ENCODE measurements at regions not wholly inside any gene's neighbourhood (a gene's known extent, or its start where the extent isn't known, plus 50 kb on each side); places are given as distances from the start of the nearest gene placed in this dataset.

GRCh38 chr5:136620621-136621020 lies 255.3 kb upstream of the TRPC7 start:
- no peak overlapping the region for H3K27ac Mint-ChIP-seq (ENCODE audit: unreplicated experiment)
- no peaks in the 10 kb centered on the region for H3K9me3 Mint-ChIP-seq (ENCODE audit: unreplicated experiment)
- TF ChIP-seq CTCF (IDR thresholded peaks at IDR 0.05), result no peak
- no peaks in the 10 kb centered on the region for H3K4me1 Mint-ChIP-seq (ENCODE audit: unreplicated experiment)
- no peaks in the 10 kb centered on the region for H3K27me3 Mint-ChIP-seq (ENCODE audit: unreplicated experiment)
- no peak overlapping the region for H3K4me3 Mint-ChIP-seq (ENCODE audit: unreplicated experiment)
- H3K36me3 Mint-ChIP-seq (ENCODE audit: unreplicated experiment), result no peaks in the 10 kb centered on the region
- no peak for DNase-seq (ENCODE audit: extremely low spot score, unreplicated experiment)

GRCh38 chr5:136620016-136620419 lies 254.7 kb upstream of the TRPC7 start:
- no peaks in the 10 kb centered on the region for H3K27me3 Mint-ChIP-seq (ENCODE audit: unreplicated experiment)
- DNase-seq (ENCODE audit: extremely low spot score, unreplicated experiment), result no peak
- H3K9me3 Mint-ChIP-seq (ENCODE audit: unreplicated experiment), result no peaks in the 10 kb centered on the region
- H3K36me3 Mint-ChIP-seq (ENCODE audit: unreplicated experiment), result no peaks in the 10 kb centered on the region
- no peak overlapping the region for H3K4me3 Mint-ChIP-seq (ENCODE audit: unreplicated experiment)
- TF ChIP-seq CTCF (IDR thresholded peaks at IDR 0.05), result no peak
- no peaks in the 10 kb centered on the region for H3K4me1 Mint-ChIP-seq (ENCODE audit: unreplicated experiment)
- no peak overlapping the region for H3K27ac Mint-ChIP-seq (ENCODE audit: unreplicated experiment)

- Mint-ChIP-seq H3K9me3 (ENCODE audit: unreplicated experiment) (no peaks in the 10 kb centered on the region), H3K36me3 (ENCODE audit: unreplicated experiment) (no peaks in the 10 kb centered on the region), H3K4me3 (ENCODE audit: unreplicated experiment) (no peak overlapping the region)
These were observed 254.2 kb upstream of the TRPC7 start for GRCh38 chr5:136619556-136619955.

GRCh38 chr5:136615251-136616119 lies 250.1 kb upstream of the TRPC7 start:
- no peaks in the 10 kb centered on the region for H3K36me3 Mint-ChIP-seq (ENCODE audit: unreplicated experiment)
- H3K27ac Mint-ChIP-seq (ENCODE audit: unreplicated experiment), result no peak overlapping the region
- DNase-seq (ENCODE audit: extremely low spot score, unreplicated experiment), result no peak
- H3K4me3 Mint-ChIP-seq (ENCODE audit: unreplicated experiment), result no peak overlapping the region
- H3K27me3 Mint-ChIP-seq (ENCODE audit: unreplicated experiment), result no peaks in the 10 kb centered on the region
- no peaks in the 10 kb centered on the region for H3K9me3 Mint-ChIP-seq (ENCODE audit: unreplicated experiment)
- TF ChIP-seq CTCF (IDR thresholded peaks at IDR 0.05), result no peak
- no peaks in the 10 kb centered on the region for H3K4me1 Mint-ChIP-seq (ENCODE audit: unreplicated experiment)

More at GRCh38 chr5:136619556-136619955, 254.2 kb upstream of the TRPC7 start:
- no peak for TF ChIP-seq CTCF (IDR thresholded peaks at IDR 0.05)
- DNase-seq (ENCODE audit: extremely low spot score, unreplicated experiment), result no peak
- Mint-ChIP-seq H3K27me3 (ENCODE audit: unreplicated experiment) (no peaks in the 10 kb centered on the region), H3K27ac (ENCODE audit: unreplicated experiment) (no peak overlapping the region), H3K4me1 (ENCODE audit: unreplicated experiment) (no peaks in the 10 kb centered on the region)

GRCh38 chr5:136613230-136613629 lies 247.9 kb upstream of the TRPC7 start:
- Mint-ChIP-seq H3K9me3 (ENCODE audit: unreplicated experiment) (no peaks in the 10 kb centered on the region), H3K4me3 (ENCODE audit: unreplicated experiment) (no peak overlapping the region), H3K27ac (ENCODE audit: unreplicated experiment) (no peak overlapping the region), H3K27me3 (ENCODE audit: unreplicated experiment) (no peaks in the 10 kb centered on the region), H3K36me3 (ENCODE audit: unreplicated experiment) (no peaks in the 10 kb centered on the region), H3K4me1 (ENCODE audit: unreplicated experiment) (no peaks in the 10 kb centered on the region)
- no peak for DNase-seq (ENCODE audit: extremely low spot score, unreplicated experiment)
- TF ChIP-seq CTCF (IDR thresholded peaks at IDR 0.05), result no peak

Measured in osteocyte (in vitro differentiated cells).